IMR-90 (cell line): ENCODE measurements at regions not wholly inside any gene's neighbourhood (a gene's known extent, or its start where the extent isn't known, plus 50 kb on each side); places are given as distances from the start of the nearest gene placed in this dataset.

Experiments used
- ATAC-seq: fragments of 200-7000 bp; cut with Tn5 transposase; 2 replicates; pipeline ENCODE4 v1.9.1; 2020; ENCODE audit warnings: low read depth, mild to moderate bottlenecking, moderate library complexity
- BruUV-seq: library from RNA; stranded (reverse); fragments of 400-500 nt; replicated peaks from 2 replicates; lab custom pipeline; 2021; lab: Mats Ljungman, UMichigan
- CTCF ChIA-PET: fragments of 300-600 bp; formaldehyde crosslinking; extraction: SDS; loops from one replicate; lab custom pipeline; 2021; ENCODE audit warnings: antibody characterized with exemption; lab: Yijun Ruan, JAX
- POLR2A ChIA-PET: fragments of 300-600 bp; sonication (Branson Sonifier 250); formaldehyde crosslinking; loops from one replicate; lab custom pipeline; 2022; ENCODE audit warnings: antibody characterized with exemption; ENCODE audit not compliant: unreplicated experiment; lab: Charles Lee
- DNase-seq: peaks from one replicate; pipeline ENCODE4 v3.0.0; 2013
- H2AFZ ChIP-seq: replicated peaks from 2 replicates; pipeline ENCODE3; 2013; ENCODE audit warnings: low read length, mild to moderate bottlenecking; ENCODE audit not compliant: poor library complexity
- H2AK5ac ChIP-seq: 2 replicates; pipeline ENCODE4 v1.6.1; 2013; ENCODE audit warnings: low read depth, low read length, inconsistent platforms
- H2AK9ac ChIP-seq: replicated peaks from 2 replicates; pipeline ENCODE3; 2013; ENCODE audit warnings: mild to moderate bottlenecking, low read depth, low read length, moderate library complexity; ENCODE audit not compliant: poor library complexity
- H2BK120ac ChIP-seq: 2 replicates; pipeline ENCODE4 v1.6.1; 2013; ENCODE audit warnings: low read depth, low read length, inconsistent platforms
- H2BK15ac ChIP-seq: 3 replicates; pipeline ENCODE4 v1.6.1; 2013; ENCODE audit warnings: low read depth, low read length, inconsistent platforms
- H2BK20ac ChIP-seq: 2 replicates; pipeline ENCODE4 v1.6.1; 2013; ENCODE audit warnings: low read depth, mild to moderate bottlenecking, inconsistent platforms, low read length, moderate library complexity
- H2BK5ac ChIP-seq: 2 replicates; pipeline ENCODE4 v1.6.1; 2013; ENCODE audit warnings: mild to moderate bottlenecking, low read depth, low read length, inconsistent platforms; ENCODE audit not compliant: poor library complexity, severe bottlenecking
- H3K14ac ChIP-seq: replicated peaks from 2 replicates; pipeline ENCODE4 v1.6.1; 2013; ENCODE audit warnings: low read depth, low read length, inconsistent platforms
- H3K18ac ChIP-seq: 2 replicates; pipeline ENCODE4 v1.6.1; 2013; ENCODE audit warnings: low read depth, low read length, control low read depth
- H3K23ac ChIP-seq: 2 replicates; pipeline ENCODE4 v1.6.1; 2013; ENCODE audit warnings: low read depth, low read length, inconsistent platforms
- H3K27ac ChIP-seq: 2 replicates; pipeline ENCODE4 v1.5.1; 2013; ENCODE audit warnings: mild to moderate bottlenecking, control low read depth, low read length; ENCODE audit not compliant: insufficient read depth
- H3K27me3 ChIP-seq: 2 replicates; pipeline ENCODE4 v1.6.1; 2013; ENCODE audit warnings: low read length; ENCODE audit not compliant: control insufficient read depth, insufficient read depth
- H3K36me3 ChIP-seq: 2 replicates; pipeline ENCODE4 v1.6.1; 2013; ENCODE audit warnings: low read length, mixed read lengths; ENCODE audit not compliant: control insufficient read depth, insufficient read depth
- H3K4ac ChIP-seq: 2 replicates; pipeline ENCODE4 v1.6.1; 2013; ENCODE audit warnings: low read depth, low read length, inconsistent platforms
- H3K4me1 ChIP-seq: 2 replicates; pipeline ENCODE4 v1.6.1; 2013; ENCODE audit warnings: low read length, mixed read lengths; ENCODE audit not compliant: control insufficient read depth, insufficient read depth
- H3K4me2 ChIP-seq: 2 replicates; pipeline ENCODE4 v1.6.1; 2013; ENCODE audit warnings: low read depth, mild to moderate bottlenecking, control low read depth, low read length, moderate library complexity
- H3K4me3 ChIP-seq: 2 replicates; pipeline ENCODE4 v1.5.1; 2013; ENCODE audit warnings: low read depth, mild to moderate bottlenecking, control low read depth, low read length, moderate library complexity; ENCODE audit not compliant: insufficient read depth
- H3K56ac ChIP-seq: 2 replicates; pipeline ENCODE4 v1.6.1; 2013; ENCODE audit warnings: low read length, inconsistent platforms; ENCODE audit not compliant: insufficient read depth; ENCODE audit errors: extremely low read depth
- H3K79me1 ChIP-seq, 2 experiments: 2 replicates each; pipeline ENCODE4 v1.6.1; 2013; ENCODE audit warnings: low read length in 2 of 2, inconsistent platforms in 1 of 2, low read depth in 1 of 2
- H3K9ac ChIP-seq: 2 replicates; pipeline ENCODE4 v1.6.1; 2013; ENCODE audit warnings: low read depth, low read length, control low read depth
- H3K9me1 ChIP-seq: 2 replicates; pipeline ENCODE4 v1.6.1; 2013; ENCODE audit warnings: low read length, inconsistent platforms; ENCODE audit not compliant: insufficient read depth
- H3K9me3 ChIP-seq: 2 replicates; pipeline ENCODE4 v1.6.1; 2013; ENCODE audit warnings: low read length; ENCODE audit not compliant: control insufficient read depth, insufficient read depth
- H4K20me1 ChIP-seq: 2 replicates; pipeline ENCODE4 v1.6.1; 2013; ENCODE audit warnings: low read length, inconsistent platforms; ENCODE audit not compliant: insufficient read depth
- H4K5ac ChIP-seq: 2 replicates; pipeline ENCODE4 v1.6.1; 2013; ENCODE audit warnings: mild to moderate bottlenecking, low read depth, low read length, control low read depth
- H4K8ac ChIP-seq, 2 experiments: 2 replicates each; pipeline ENCODE4 v1.6.1; 2013; ENCODE audit warnings: low read depth in 2 of 2, low read length in 2 of 2, control low read depth in 1 of 2, inconsistent platforms in 1 of 2
- H4K91ac ChIP-seq: 2 replicates; pipeline ENCODE4 v1.6.1; 2013; ENCODE audit warnings: low read depth, low read length, inconsistent platforms; ENCODE audit not compliant: insufficient read depth
- CTCF ChIP-seq: conservative IDR thresholded peaks from 2 replicates; pipeline ENCODE4 v1.5.1; 2012; ENCODE audit warnings: mild to moderate bottlenecking, low read depth, low read length, improper control_type of control experiment
- ELK1 ChIP-seq: fragments of 150-350 bp; IDR thresholded peaks from 2 replicates; pipeline ENCODE4 v1.6.1; 2016; ENCODE audit warnings: low read depth, mild to moderate bottlenecking, low read length, moderate library complexity, borderline replicate concordance
- FOS ChIP-seq: fragments of 150-350 bp; IDR thresholded peaks from 2 replicates; pipeline ENCODE4 v1.6.1; 2016; ENCODE audit warnings: low read depth, low read length
- MAZ ChIP-seq: IDR thresholded peaks from 2 replicates; pipeline ENCODE4 v1.6.1; 2012; ENCODE audit warnings: low read depth, mild to moderate bottlenecking, low read length, improper control_type of control experiment, moderate library complexity, borderline replicate concordance
- NFE2L2 ChIP-seq: fragments of 150-350 bp; IDR thresholded peaks from 2 replicates; pipeline ENCODE4 v1.6.1; 2016; ENCODE audit warnings: low read depth, mild to moderate bottlenecking, low read length
- RAD21 ChIP-seq: IDR thresholded peaks from 2 replicates; pipeline ENCODE4 v1.6.1; 2012; ENCODE audit warnings: low read length, improper control_type of control experiment
- WGBS, 2 experiments: methylation state at CpG; one replicate each; pipeline versions ENCODE4 v1.1.5 to v1.1.7; 2013; ENCODE audit warnings: missing lambda C conversion rate in 2 of 2; ENCODE audit not compliant: insufficient read length in 1 of 2; ENCODE audit errors: extremely low coverage in 2 of 2; 5-methylcytosine and 5-hydroxymethylcytosine counted together
- dilution Hi-C: fragments of 300-500 bp; cut with HindIII; formaldehyde crosslinking; loops from one replicate; pipeline ENCODE4 v1.14.3; 2018; ENCODE audit warnings: low sequenced_read_pairs; ENCODE audit not compliant: unreplicated experiment
- in situ Hi-C: fragments of 300-500 bp; cut with MboI; formaldehyde crosslinking; loops from 3 replicates; pipeline ENCODE4 v1.14.3; 2019; ENCODE audit warnings: low sequenced_read_pairs, inconsistent platforms, mixed read lengths
- intact Hi-C: fragments of 100-400 bp; cut with micrococcal nuclease; formaldehyde crosslinking; loops from 2 replicates; pipeline ENCODE4 v1.10.0; 2022

- dilution Hi-C loops = no loop called here
- no peaks in the 10 kb centered on the region for H3K36me3 ChIP-seq
- no peaks in the 10 kb centered on the region for H4K20me1 ChIP-seq
- H4K91ac ChIP-seq = no peak overlapping the region
- H3K9ac ChIP-seq = no peak overlapping the region
- H2AFZ ChIP-seq = no peak overlapping the region
- H3K27me3 ChIP-seq = no peaks in the 10 kb centered on the region; the same call in 1 of the 2 replicates
- H3K4me3 ChIP-seq = no peak overlapping the region
- in situ Hi-C loops = no loop called here
- ATAC-seq (no peak), DNase-seq (no peak)
- no TSS peak for BruUV-seq
- no peak overlapping the region for H2AK9ac ChIP-seq
- ChIA-PET POLR2A (no interaction called here), CTCF (interaction anchor here (0.7 to 1.5 kb wide), 3 partner anchors 9 to 1244 kb away, joined by 3 to 4 read pairs (median 3); no protein-coding TSS in a partner anchor)
- H3K4ac ChIP-seq = no peak overlapping the region
- H3K4me1 ChIP-seq = no peaks in the 10 kb centered on the region
- H2BK120ac ChIP-seq = no peak overlapping the region
- 0 out of 2 replicates have a peak, but pooled peaks cover 2% of the 10 kb centered on the region for H3K9me1 ChIP-seq
- no peak overlapping the region for H4K5ac ChIP-seq
- no peak overlapping the region for H2AK5ac ChIP-seq
- H3K9me3 ChIP-seq = no peaks in the 10 kb centered on the region
- H3K4me2 ChIP-seq = no peak overlapping the region
- TF ChIP-seq MAZ (no peak), CTCF (no peak), NFE2L2 (no peak), ELK1 (no peak), FOS (no peak), RAD21 (no peak)
- no peak overlapping the region for H2BK15ac ChIP-seq
- no peak overlapping the region for H3K18ac ChIP-seq
- H3K14ac ChIP-seq = no peak overlapping the region
- whole genome bisulfite sequencing, 2 experiments = no CpG with 5 or more reads among the region's 3 CpGs
- H4K8ac ChIP-seq = no peak overlapping the region
- H3K56ac ChIP-seq = no peak overlapping the region
- no peak overlapping the region for H2BK20ac ChIP-seq
- no peak overlapping the region for H3K27ac ChIP-seq
- no peak overlapping the region for H2BK5ac ChIP-seq
- no peaks in the 10 kb centered on the region for H3K79me1 ChIP-seq
- no peak overlapping the region for H3K23ac ChIP-seq
- intact Hi-C loops = loop anchor here (1.0 to 5.0 kb wide), 4 partner anchors 80 to 370 kb away; partner anchors contain the start of gene CCDC71L
Measured at GRCh38 chr7:106367664-106368063, 82.9 kb upstream of the NAMPT start.
